Adrenal gland (tissue), 5 donors: ENCODE measurements at regions not wholly inside any gene's neighbourhood (a gene's known extent, or its start where the extent isn't known, plus 50 kb on each side); places are given as distances from the start of the nearest gene placed in this dataset.

Source experiments
- POLR2A ChIP-seq, 2 donors: fragments of 450-650 bp; IDR thresholded peaks; one replicate each; pipeline ENCODE4 v1.6.1; 2017; ENCODE audit warnings: antibody characterized with exemption in 2 of 2, mild to moderate bottlenecking in 2 of 2, moderate library complexity in 1 of 2
- TF ChIP-seq, protein P1 (sequence below), 6 experiments: fragments of 450-650 bp in 4 of 6; fragments of 200-600 bp in 2 of 6; sonication (generic) in 1 of 6; IDR thresholded peaks; 1 replicate in 5 of 6; 2 replicates in 1 of 6; pipeline versions ENCODE4 v1.5.1 to v1.8.0; 2016 to 2021; ENCODE audit warnings: antibody characterized with exemption in 6 of 6, mild to moderate bottlenecking in 2 of 6, moderate library complexity in 1 of 6
- donor health status: DM: no; HTN: no; CAD: no.

DNA sequence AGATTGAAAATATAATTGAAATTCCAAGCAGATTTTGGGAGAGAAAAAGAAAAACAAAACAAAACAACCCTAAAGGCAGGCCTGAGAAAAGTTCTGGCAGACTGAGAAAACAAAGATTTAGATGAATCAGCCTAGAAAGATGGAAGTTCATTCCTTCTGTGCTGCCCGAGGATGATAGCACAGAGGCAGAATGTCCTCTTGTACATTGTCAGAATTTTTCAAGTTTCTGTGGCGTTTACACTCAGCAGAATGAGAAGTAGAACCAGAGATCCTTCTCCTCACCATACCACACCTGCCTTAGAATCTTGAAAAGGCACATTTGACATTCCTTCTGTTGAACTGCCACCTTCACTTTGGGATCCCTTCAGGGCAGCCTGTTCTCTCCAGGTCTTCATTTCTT lies 62.5 kb upstream of the IZUMO1R start:
- TF ChIP-seq, protein P1, sequence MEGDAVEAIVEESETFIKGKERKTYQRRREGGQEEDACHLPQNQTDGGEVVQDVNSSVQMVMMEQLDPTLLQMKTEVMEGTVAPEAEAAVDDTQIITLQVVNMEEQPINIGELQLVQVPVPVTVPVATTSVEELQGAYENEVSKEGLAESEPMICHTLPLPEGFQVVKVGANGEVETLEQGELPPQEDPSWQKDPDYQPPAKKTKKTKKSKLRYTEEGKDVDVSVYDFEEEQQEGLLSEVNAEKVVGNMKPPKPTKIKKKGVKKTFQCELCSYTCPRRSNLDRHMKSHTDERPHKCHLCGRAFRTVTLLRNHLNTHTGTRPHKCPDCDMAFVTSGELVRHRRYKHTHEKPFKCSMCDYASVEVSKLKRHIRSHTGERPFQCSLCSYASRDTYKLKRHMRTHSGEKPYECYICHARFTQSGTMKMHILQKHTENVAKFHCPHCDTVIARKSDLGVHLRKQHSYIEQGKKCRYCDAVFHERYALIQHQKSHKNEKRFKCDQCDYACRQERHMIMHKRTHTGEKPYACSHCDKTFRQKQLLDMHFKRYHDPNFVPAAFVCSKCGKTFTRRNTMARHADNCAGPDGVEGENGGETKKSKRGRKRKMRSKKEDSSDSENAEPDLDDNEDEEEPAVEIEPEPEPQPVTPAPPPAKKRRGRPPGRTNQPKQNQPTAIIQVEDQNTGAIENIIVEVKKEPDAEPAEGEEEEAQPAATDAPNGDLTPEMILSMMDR (IDR thresholded peaks at IDR 0.05), result no peak
- TF ChIP-seq POLR2A (IDR thresholded peaks at IDR 0.05), result no peak
